HuH-7.5 (cell line): ENCODE measurements at regions not wholly inside any gene's neighbourhood (a gene's known extent, or its start where the extent isn't known, plus 50 kb on each side); places are given as distances from the start of the nearest gene placed in this dataset.
"Not testable (repeated sequence)": the region's sequence is repeated elsewhere in the genome, so short reads cannot be mapped to it uniquely, and the experiment has no call there.

Source experiments
- DNase-seq: peaks from one replicate; pipeline ENCODE4 v3.0.0; 2011; ENCODE audit warnings: low spot score

- no peak for DNase-seq
These were observed 371.9 kb downstream of the ATP23 start for GRCh38 chr12:58313091-58313855.

DNA sequence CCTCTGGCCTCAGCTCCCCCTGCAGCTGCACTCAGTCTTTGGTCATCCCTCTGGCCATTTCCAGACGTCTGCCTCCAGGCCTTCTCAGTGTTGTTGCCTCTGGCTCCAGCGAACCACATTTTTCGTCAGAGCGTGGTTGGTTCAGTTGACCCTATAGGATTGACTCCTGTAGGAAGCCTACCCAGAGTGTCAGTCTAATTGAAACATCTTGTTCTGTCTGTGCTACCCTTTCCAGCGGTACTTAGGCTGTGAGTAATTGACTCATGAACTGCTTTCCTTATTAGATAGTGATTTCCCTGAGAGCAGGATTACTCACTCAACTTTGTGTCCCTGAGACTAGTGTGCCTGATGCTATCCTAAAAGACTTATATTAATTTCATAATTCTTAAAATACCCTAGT, 373.2 kb downstream of the ATP23 start:
- no peak for DNase-seq

- DNase-seq: no peak
These were observed 375.6 kb downstream of the ATP23 start for GRCh38 chr12:58316926-58317325.

DNA sequence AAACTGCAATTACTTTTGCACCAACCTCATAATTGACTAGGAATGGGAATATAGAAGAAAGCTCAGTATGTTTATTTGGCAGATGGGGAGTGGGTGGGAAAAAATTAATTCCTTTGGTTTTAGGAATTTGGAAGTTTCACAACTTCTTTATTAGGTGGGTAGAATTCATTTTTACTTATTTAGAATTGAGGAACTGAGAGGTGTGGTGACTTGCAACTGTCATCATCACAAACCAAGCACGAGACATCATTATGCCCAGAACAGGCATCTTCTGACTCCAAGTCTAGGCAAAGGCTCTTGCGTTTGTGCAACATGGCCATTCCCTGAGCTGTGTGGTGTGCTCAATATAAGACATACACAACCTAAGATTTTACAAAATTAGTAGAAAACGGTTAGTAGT, 380.0 kb downstream of the ATP23 start:
- no peak for DNase-seq

DNA sequence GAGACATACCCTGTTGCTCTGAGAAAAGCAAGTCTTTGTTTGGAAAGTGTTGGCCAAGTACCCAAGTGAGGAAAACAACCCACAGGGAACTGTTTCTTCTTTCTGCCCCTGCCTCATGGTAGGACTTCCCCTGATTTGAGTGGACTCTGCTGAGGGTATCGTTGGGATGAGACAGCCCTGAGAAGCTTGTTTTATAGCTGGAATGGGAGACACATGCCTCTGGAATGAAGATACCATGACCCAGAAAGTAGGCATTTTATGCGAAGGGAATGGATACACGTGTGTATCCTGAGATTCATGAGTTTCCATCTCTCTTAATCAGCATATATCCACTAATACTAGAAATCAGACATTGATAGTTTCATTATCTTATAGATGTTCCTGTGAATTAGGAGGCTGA, 382.3 kb downstream of the ATP23 start:
- no peak for DNase-seq

DNA sequence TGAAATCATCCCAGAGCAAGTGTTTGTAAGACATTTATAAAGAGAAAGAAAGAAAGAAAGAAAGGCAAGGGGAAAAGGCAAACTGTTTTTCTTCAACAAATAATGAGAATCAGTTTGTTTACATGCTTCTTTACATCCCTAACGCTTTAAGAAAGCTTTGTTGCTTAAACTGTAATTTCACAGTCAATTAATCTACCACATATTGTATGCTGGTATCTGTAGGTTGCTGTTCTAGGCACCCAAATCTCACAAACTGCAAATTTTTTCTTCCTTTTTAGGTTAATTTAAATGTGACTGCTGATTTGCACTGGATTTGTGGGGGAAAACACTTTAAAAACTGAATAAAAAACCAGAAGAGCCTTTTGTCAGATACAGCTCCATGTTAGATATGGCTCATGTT, 384.2 kb downstream of the ATP23 start:
- DNase-seq: no peak

DNA sequence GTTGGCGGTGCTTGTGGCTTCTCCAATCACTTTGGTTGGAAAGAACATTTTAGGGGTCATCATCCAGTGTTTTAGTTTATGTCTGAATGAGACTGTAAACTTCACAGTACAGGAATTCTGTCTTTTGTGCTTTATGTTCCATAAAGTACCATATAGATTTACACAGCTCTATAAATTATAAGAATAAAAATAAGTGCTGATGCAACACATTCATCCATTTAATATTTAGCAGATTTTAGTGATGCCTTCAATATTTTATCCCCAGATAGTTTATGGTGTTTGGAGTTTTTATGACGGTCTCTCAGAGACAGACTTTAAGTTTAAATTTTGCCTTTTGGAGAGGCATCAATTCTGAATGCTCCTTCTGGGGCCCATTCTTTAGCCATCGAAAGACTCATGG, 385.2 kb downstream of the ATP23 start:
- no peak for DNase-seq

GRCh38 chr12:58336581-58337242, 395.3 kb downstream of the ATP23 start:
- DNase-seq: not testable (repeated sequence)

GRCh38 chr12:58337539-58337938, 396.2 kb downstream of the ATP23 start:
- DNase-seq: not testable (repeated sequence)

- DNase-seq: no peak
These were observed 400.4 kb downstream of the ATP23 start for GRCh38 chr12:58341791-58342190.

- DNase-seq: no peak
These were observed 401.4 kb downstream of the ATP23 start for GRCh38 chr12:58342736-58343135.

DNA sequence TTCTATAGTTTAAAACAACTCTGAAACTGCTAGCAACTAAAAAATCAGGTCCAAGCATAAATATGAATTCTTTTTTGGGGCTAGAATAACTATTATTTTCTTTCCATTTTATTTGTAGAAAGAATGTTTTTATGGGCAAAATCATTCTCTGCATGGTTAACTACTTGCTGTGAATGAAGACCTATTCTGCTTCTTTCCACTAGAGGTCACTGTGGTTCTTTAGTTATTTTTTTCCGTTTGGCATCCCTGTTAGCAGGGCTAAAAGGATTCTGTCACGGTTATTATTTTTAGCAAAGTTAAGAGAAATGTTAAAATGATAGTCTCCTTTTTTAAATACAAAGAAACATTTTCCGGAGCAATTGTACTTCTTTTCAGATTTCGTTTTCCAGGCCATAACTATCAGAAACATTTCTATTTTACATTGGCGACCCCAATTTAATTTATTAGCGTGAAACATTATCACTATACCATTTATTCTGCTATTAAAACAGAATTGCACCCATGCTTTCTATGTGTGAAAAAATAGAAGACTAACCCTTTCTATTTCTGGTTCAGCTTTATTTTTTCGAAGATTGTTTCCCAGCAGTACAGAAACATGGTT, 404.8 kb downstream of the ATP23 start:
- DNase-seq: peak; percentile 18

GRCh38 chr12:58347188-58347587, 405.8 kb downstream of the ATP23 start:
- no peak for DNase-seq

GRCh38 chr12:58347691-58348090, 406.3 kb downstream of the ATP23 start:
- DNase-seq: no peak

- no peak for DNase-seq
These were observed 407.8 kb downstream of the ATP23 start for GRCh38 chr12:58349161-58349560.

DNA sequence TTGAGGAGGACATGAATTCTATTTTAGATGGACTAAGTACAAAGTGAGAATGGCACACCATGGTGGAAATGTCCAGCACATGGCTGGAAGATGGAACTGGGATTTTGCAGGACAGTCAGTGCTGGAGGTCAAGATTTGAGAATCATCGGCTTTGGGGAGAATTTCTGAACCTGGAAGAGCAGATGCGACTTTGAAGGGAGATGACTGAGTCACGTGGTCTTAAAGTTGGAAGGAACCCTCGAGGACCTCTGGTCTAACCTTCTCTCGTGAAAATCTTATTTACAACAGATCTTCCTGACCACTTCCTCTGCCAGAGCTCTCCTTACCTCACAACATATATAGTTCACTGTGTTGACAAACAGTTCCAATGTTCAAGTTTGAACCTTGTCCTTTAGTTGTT, 415.4 kb downstream of the ATP23 start:
- DNase-seq: no peak

- no peak for DNase-seq
These were observed 416.1 kb downstream of the ATP23 start for GRCh38 chr12:58357511-58357910.

DNA sequence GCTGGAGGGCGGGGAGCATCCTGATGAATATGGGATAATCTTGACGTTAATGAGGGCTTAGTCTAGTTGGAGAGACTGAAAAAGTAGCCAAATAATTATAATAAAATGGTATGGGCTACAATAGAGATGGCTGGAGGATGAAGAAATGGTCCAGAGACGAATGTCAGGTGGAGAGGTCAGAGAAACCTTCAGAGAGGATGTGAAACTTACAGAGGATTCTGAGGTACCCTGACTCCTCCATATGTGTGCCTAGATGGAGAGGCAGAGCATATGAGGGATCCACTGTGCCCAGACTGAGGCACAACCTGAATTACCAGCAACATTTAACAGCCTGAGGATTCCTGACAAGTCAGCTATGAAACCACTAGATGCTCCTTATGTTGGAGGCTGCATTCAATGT, 417.0 kb downstream of the ATP23 start:
- DNase-seq: no peak

DNA sequence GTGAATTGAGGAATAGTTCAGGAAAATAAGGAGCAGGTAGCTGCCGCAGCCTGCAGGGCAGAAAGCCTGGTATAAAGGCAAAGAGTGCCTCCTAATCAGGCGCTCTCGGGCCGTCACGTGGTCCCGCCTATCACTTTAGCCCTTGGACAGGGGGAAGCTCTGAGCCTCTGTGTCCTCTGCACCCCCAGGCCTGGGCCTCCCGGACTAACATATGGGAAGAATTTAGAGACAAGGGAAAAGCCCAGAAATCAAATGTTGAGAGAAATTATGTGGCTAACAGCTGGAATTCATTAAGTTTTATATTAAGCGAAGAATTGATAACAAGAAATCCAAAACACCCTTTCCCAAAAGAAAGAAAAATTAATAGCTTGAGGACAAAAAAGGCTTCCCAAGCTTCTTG, 417.7 kb downstream of the ATP23 start:
- no peak for DNase-seq

GRCh38 chr12:58361056-58361455, 419.7 kb downstream of the ATP23 start:
- DNase-seq: no peak

DNA sequence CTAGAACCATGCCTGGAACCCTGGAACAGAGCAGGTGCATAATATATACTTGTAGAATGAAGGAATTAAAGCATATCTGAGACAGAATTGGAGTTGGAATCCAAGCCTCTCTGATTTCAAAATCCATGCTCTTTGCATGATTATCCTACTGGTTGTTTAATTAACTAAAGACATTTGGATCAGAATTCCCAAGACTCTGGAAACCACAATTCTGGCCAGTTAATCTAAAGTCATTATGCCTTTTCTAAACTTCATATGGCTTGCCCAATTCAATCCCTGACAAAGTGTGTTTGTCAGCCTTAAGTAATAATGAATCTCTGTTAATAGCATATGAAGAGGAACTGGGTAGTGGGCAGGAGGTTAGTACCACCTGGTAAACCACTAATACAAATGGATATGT, 422.6 kb downstream of the ATP23 start:
- DNase-seq: no peak

DNA sequence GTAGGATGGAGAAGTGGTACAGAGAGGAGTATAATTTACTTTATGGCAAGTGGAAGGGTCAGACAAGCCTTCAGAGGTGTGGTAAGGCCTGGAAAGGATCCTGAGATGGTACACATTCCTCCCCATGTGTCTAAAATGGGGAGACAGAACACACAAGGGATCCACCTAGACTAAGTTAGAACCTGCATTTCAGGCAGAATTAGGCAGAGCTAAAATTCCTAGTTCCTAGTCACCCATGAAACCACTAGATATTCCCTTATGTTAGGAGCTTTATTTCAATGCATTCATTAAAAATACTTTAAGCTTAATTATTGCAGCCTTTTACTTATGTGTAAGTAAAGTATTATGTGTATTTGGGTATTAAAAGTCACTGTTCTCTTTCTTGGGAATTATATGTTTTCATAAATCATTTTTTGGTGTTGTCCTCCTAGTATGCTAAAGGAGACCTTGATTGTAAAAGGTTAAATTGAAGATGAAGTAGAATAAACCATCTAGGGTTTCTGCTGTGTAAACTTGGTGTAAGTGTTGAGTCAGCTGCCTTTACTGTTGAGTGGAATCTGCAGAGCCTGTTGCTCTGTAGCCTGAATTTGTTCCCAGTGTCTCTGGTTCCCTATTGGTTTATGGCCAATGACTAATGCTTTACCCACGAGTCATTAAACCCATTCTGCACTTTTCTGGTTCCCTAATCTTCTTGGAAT, 423.2 kb downstream of the ATP23 start:
- DNase-seq: no peak

GRCh38 chr12:58365087-58365390, 423.7 kb downstream of the ATP23 start:
- no peak for DNase-seq
